ENCODE measurements at regions not wholly inside any gene's neighbourhood (a gene's known extent, or its start where the extent isn't known, plus 50 kb on each side); places are given as distances from the start of the nearest gene placed in this dataset.

DNA sequence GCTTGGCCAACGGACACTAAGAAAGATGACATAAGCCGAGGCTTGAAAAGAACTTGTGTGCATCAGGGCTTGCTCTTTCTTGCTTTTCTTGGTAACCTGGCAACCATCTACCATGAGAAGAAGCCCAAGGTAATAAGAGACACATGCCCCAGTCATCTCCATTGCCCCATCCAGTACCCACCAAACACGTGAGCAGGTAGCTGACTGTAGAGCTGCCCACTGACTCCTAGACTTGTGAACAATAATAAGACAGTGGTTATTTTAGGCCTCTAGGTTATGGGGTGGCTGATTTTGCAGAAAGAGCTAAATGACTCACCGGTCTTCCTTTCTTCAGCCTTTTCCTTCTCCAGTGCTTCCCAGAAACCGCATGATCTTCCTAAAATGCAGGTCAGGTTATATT lies 105.0 kb upstream of the JUN start:
- no peak for TF ChIP-seq POLR2A (IDR thresholded peaks at IDR 0.05)
- TF ChIP-seq POLR2AphosphoS5 (IDR thresholded peaks at IDR 0.05) = no peak
- TF ChIP-seq CTCF (IDR thresholded peaks at IDR 0.05 in 8 of 11, conservative IDR thresholded peaks at IDR 0.05 in 3 of 11) = no peak
- no peak for DNase-seq
- Histone ChIP-seq H3K27me3 (replicated peaks in 1 of 7) (no peaks in the 10 kb centered on the region), H3K27ac (no peak overlapping the region), H3K4me3 (no peak overlapping the region), H3K9me3 (no peaks in the 10 kb centered on the region), H3K4me1 (peaks cover 7 to 51% (median 24%) of the 10 kb centered on the region in 6 donors), H3K36me3 (no peaks in the 10 kb centered on the region)
- intact Hi-C loops (cut with DNase I; ENCODE audit: low total_unique reads) = loop anchor here (10.0 kb wide), 1 partner anchor 104 kb away; the partner anchor contains the start of gene JUN
- 81 to 90% (median 83%) methylated on average over 5 of the region's 5 CpGs for WGBS, 5 donors

GRCh38 chr1:58890113-58890512 lies 106.3 kb upstream of the JUN start:
- no peaks in the 10 kb centered on the region for H3K27me3 ChIP-seq (replicated peaks in 1 of 7)
- H3K36me3 ChIP-seq = no peaks in the 10 kb centered on the region
- WGBS, 5 donors = 93 to 95% (median 94%) methylated on average over 3 of the region's 3 CpGs
- DNase-seq = no peak
- peaks cover 6 to 51% (median 23%) of the 10 kb centered on the region in 6 donors for H3K4me1 ChIP-seq
- intact Hi-C loops (cut with DNase I; ENCODE audit: low total_unique reads) = no loop called here
- H3K4me3 ChIP-seq = no peak overlapping the region
- H3K9me3 ChIP-seq = no peaks in the 10 kb centered on the region
- TF ChIP-seq POLR2A (IDR thresholded peaks at IDR 0.05) (no peak), CTCF (IDR thresholded peaks at IDR 0.05 in 8 of 11, conservative IDR thresholded peaks at IDR 0.05 in 3 of 11) (no peak), POLR2AphosphoS5 (IDR thresholded peaks at IDR 0.05) (no peak)
- H3K27ac ChIP-seq = no peak overlapping the region

GRCh38 chr1:58890609-58891008 lies 106.8 kb upstream of the JUN start:
- intact Hi-C loops (cut with DNase I; ENCODE audit: low total_unique reads) = no loop called here
- Histone ChIP-seq H3K9me3 (no peaks in the 10 kb centered on the region), H3K4me3 (no peak overlapping the region), H3K36me3 (no peaks in the 10 kb centered on the region), H3K27me3 (replicated peaks in 1 of 7) (no peaks in the 10 kb centered on the region), H3K27ac (no peak overlapping the region), H3K4me1 (peaks cover 11 to 51% (median 24%) of the 10 kb centered on the region in 6 donors)
- TF ChIP-seq POLR2A (IDR thresholded peaks at IDR 0.05) (no peak), POLR2AphosphoS5 (IDR thresholded peaks at IDR 0.05) (no peak), CTCF (IDR thresholded peaks at IDR 0.05 in 8 of 11, conservative IDR thresholded peaks at IDR 0.05 in 3 of 11) (no peak)
- no peak for DNase-seq
- whole genome bisulfite sequencing, 5 donors = 84 to 94% (median 92%) methylated on average over 3 of the region's 3 CpGs

DNA sequence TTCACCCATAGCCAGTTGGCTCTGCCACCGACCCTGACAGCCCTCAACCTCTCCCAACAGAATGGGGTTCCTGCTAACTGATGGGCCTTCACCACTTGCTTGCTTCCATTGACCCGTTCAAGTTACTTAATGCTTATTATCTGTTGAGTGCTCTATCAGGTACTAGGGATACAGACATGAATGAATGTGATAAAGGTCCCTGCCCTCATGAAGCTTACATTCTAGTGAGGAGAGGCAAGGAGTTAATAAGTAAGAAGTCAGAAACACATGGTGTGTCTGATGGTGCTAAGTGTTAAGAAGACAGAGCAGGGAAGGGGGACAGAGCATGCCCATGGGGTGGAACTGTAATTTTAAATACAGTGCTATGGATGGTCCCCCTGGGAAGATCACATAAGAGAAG lies 107.5 kb upstream of the JUN start:
- no peak for DNase-seq
- 90 to 96% (median 92%) methylated on average over 2 of the region's 2 CpGs for WGBS, 5 donors
- Histone ChIP-seq H3K4me3 (no peak overlapping the region), H3K4me1 (peaks cover 18 to 51% (median 30%) of the 10 kb centered on the region in 6 donors), H3K36me3 (no peaks in the 10 kb centered on the region), H3K27ac (no peak overlapping the region), H3K27me3 (replicated peaks in 1 of 7) (no peaks in the 10 kb centered on the region), H3K9me3 (no peaks in the 10 kb centered on the region)
- intact Hi-C loops (cut with DNase I; ENCODE audit: low total_unique reads) = no loop called here
- TF ChIP-seq POLR2A (IDR thresholded peaks at IDR 0.05) (no peak), CTCF (IDR thresholded peaks at IDR 0.05 in 8 of 11, conservative IDR thresholded peaks at IDR 0.05 in 3 of 11) (no peak), POLR2AphosphoS5 (IDR thresholded peaks at IDR 0.05) (no peak)

Data from spleen (tissue), 11 donors.